ENCODE measurements at regions not wholly inside any gene's neighbourhood (a gene's known extent, or its start where the extent isn't known, plus 50 kb on each side); places are given as distances from the start of the nearest gene placed in this dataset.
A peak's percentile ranks its signal among the peaks of the same experiment; 100 is the strongest.

DNA sequence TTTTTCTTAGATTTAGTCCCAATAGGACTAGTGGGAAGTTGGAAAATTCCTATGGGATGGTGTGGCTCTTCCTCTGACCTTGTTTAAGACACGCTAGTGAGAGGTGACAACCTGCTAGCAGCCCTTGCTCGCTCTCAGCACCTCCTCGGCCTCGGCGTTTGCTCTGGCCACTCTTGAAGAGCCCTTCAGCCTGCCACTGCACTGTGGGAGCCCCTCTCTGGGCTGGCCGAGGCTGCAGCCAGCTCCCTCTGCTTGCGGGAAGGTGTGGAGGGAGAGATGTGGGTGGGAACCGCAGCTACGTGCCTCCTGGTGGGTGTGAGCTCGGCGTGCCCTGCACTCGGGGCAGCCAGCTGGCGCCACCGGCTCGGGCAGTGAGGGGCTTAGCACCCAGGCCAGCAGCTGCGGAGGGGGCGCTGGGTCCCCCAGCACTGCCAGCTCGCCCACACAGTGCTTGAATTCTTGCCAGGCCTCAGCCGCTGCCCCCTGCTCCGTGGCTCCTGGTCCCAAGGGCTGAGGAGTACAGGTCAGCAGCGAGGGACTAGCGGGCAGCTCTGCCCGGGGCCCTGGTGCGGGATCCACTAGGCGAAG lies 254.5 kb upstream of the ANKRD55 start:
- Histone ChIP-seq H3K4me2 (no peak overlapping the region), H3K9me3 (ENCODE audit: insufficient read depth, low read depth) (no peaks in the 10 kb centered on the region), H3K79me2 (ENCODE audit: low read depth) (no peaks in the 10 kb centered on the region), H3K4me1 (replicated peaks; ENCODE audit: insufficient read depth) (peaks cover 32% of the 10 kb centered on the region), H3K27me3 (ENCODE audit: insufficient read depth, low read depth) (no peaks in the 10 kb centered on the region), H3K36me3 (ENCODE audit: low read depth) (no peaks in the 10 kb centered on the region), H2AFZ (no peak overlapping the region), H3K4me3 (no peak overlapping the region), H3F3A (ENCODE audit: insufficient read depth, low read depth) (peaks cover 19% of the 10 kb centered on the region), H3K9me2 (ENCODE audit: insufficient read depth) (no peaks in the 10 kb centered on the region), H4K20me1 (ENCODE audit: insufficient read depth) (no peaks in the 10 kb centered on the region), H3K27ac (no peak overlapping the region)
- no TSS peak for BruUV-seq (replicated peaks)
- ChIA-PET POLR2A (ENCODE audit: unreplicated experiment) (no interaction called here), CTCF (no interaction called here)
- TF ChIP-seq, protein P1, sequence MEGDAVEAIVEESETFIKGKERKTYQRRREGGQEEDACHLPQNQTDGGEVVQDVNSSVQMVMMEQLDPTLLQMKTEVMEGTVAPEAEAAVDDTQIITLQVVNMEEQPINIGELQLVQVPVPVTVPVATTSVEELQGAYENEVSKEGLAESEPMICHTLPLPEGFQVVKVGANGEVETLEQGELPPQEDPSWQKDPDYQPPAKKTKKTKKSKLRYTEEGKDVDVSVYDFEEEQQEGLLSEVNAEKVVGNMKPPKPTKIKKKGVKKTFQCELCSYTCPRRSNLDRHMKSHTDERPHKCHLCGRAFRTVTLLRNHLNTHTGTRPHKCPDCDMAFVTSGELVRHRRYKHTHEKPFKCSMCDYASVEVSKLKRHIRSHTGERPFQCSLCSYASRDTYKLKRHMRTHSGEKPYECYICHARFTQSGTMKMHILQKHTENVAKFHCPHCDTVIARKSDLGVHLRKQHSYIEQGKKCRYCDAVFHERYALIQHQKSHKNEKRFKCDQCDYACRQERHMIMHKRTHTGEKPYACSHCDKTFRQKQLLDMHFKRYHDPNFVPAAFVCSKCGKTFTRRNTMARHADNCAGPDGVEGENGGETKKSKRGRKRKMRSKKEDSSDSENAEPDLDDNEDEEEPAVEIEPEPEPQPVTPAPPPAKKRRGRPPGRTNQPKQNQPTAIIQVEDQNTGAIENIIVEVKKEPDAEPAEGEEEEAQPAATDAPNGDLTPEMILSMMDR (conservative IDR thresholded peaks at IDR 0.05), result no peak
- TF ChIP-seq EZH2 (IDR thresholded peaks at IDR 0.05; ENCODE audit: low read depth), result no peak
- DNase-seq, result no peak
- intact Hi-C loops (cut with micrococcal nuclease; ENCODE audit: unreplicated experiment), result no loop called here

DNA sequence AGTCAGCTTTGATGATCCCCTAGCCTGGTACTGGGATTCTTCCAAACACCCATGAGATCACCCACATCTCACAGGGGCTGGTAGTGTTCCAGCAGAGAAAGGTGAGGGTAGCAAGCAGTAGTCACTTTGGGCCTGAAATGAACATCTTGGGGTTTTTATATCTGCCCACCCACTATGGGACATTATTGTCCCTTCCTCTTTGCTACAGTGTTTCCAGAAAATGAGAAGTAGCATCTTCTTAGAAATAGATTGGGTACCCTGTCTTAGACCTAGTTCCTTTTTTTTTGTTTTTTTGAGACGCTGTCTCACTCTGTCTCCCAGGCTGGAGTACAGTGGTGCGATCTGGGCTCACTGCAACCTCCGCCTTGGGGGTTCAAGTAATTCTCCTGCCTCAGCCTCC lies 249.2 kb upstream of the ANKRD55 start:
- intact Hi-C loops (cut with micrococcal nuclease; ENCODE audit: unreplicated experiment), result no loop called here

GRCh38 chr5:56481428-56482357 lies 248.6 kb upstream of the ANKRD55 start:
- TF ChIP-seq, protein P1 (conservative IDR thresholded peaks at IDR 0.05), result peak; percentile 29; the same call in 1 of the 2 replicates
- no peak for TF ChIP-seq EZH2 (IDR thresholded peaks at IDR 0.05; ENCODE audit: low read depth)
- DNase-seq, result peak; percentile 34 to 47
- Histone ChIP-seq H2AFZ (peak overlapping the region; percentile 85), H4K20me1 (ENCODE audit: insufficient read depth) (no peaks in the 10 kb centered on the region), H3K9me2 (ENCODE audit: insufficient read depth) (no peaks in the 10 kb centered on the region), H3K27me3 (ENCODE audit: insufficient read depth, low read depth) (no peaks in the 10 kb centered on the region), H3K4me2 (peak overlapping the region; percentile 84), H3K36me3 (ENCODE audit: low read depth) (no peaks in the 10 kb centered on the region), H3K4me1 (replicated peaks; ENCODE audit: insufficient read depth) (peaks cover 38% of the 10 kb centered on the region), H3K4me3 (peak overlapping the region; percentile 78), H3K79me2 (ENCODE audit: low read depth) (no peaks in the 10 kb centered on the region), H3K9me3 (ENCODE audit: insufficient read depth, low read depth) (no peaks in the 10 kb centered on the region), H3K27ac (peak overlapping the region; percentile 85), H3F3A (ENCODE audit: insufficient read depth, low read depth) (peaks cover 20% of the 10 kb centered on the region; the same call in 1 of the 2 replicates)
- no TSS peak for BruUV-seq (replicated peaks)
- CTCF ChIA-PET, result no interaction called here
- intact Hi-C loops (cut with micrococcal nuclease; ENCODE audit: unreplicated experiment), result loop anchor here (1.0 kb wide), 1 partner anchor 131 kb away; no protein-coding TSS in a partner anchor
- POLR2A ChIA-PET (ENCODE audit: unreplicated experiment), result interaction anchor here (1.0 kb wide), 1 partner anchor 53 kb away, joined by 3 read pairs; no protein-coding TSS in a partner anchor

More for the DNA sequence above, 249.2 kb upstream of the ANKRD55 start:
- ChIA-PET POLR2A (ENCODE audit: unreplicated experiment) (no interaction called here), CTCF (no interaction called here)
- Histone ChIP-seq H3K27ac (no peak overlapping the region), H3K4me1 (replicated peaks; ENCODE audit: insufficient read depth) (peaks cover 31% of the 10 kb centered on the region), H3K79me2 (ENCODE audit: low read depth) (no peaks in the 10 kb centered on the region), H3K4me2 (peak overlapping the region; percentile 84), H3K27me3 (ENCODE audit: insufficient read depth, low read depth) (no peaks in the 10 kb centered on the region), H3K4me3 (no peak overlapping the region), H3F3A (ENCODE audit: insufficient read depth, low read depth) (peaks cover 14% of the 10 kb centered on the region; the same call in 1 of the 2 replicates), H3K36me3 (ENCODE audit: low read depth) (no peaks in the 10 kb centered on the region), H4K20me1 (ENCODE audit: insufficient read depth) (no peaks in the 10 kb centered on the region), H3K9me2 (ENCODE audit: insufficient read depth) (no peaks in the 10 kb centered on the region), H2AFZ (no peak overlapping the region), H3K9me3 (ENCODE audit: insufficient read depth, low read depth) (no peaks in the 10 kb centered on the region)
- no peak for DNase-seq
- no TSS peak for BruUV-seq (replicated peaks)
- no peak for TF ChIP-seq EZH2 (IDR thresholded peaks at IDR 0.05; ENCODE audit: low read depth)
- TF ChIP-seq, protein P1 (conservative IDR thresholded peaks at IDR 0.05), result no peak

Data from PC-9 (cell line).